Esophagus muscularis mucosa (tissue), 4 donors: ENCODE measurements at regions not wholly inside any gene's neighbourhood (a gene's known extent, or its start where the extent isn't known, plus 50 kb on each side); places are given as distances from the start of the nearest gene placed in this dataset.

Experiments
- DNase-seq: peaks from one replicate; pipeline ENCODE4 v3.0.0-alpha.2; 2017; ENCODE audit errors: extremely low spot score
- H3K27ac ChIP-seq, 4 donors: fragments of 200-600 bp; sonication (generic); replicated peaks in 1 of 4; 1 replicate in 3 of 4; 2 replicates in 1 of 4; pipeline ENCODE4 v1.5.1; 2016 to 2019; ENCODE audit warnings: mild to moderate bottlenecking in 1 of 4
- H3K27me3 ChIP-seq, 4 donors: fragments of 200-600 bp; sonication (generic); one replicate each; pipeline versions ENCODE4 v1.5.1 to v1.6.0; 2016 to 2019
- H3K36me3 ChIP-seq, 4 donors: fragments of 200-600 bp; sonication (generic); one replicate each; pipeline ENCODE4 v1.5.1; 2016 to 2019
- H3K4me1 ChIP-seq, 4 donors: fragments of 200-600 bp; sonication (generic); one replicate each; pipeline ENCODE4 v1.5.1; 2016 to 2019
- H3K4me3 ChIP-seq, 4 donors: fragments of 200-600 bp; sonication (generic); 1 replicate in 2 of 4; 2 replicates in 2 of 4; pipeline ENCODE4 v1.5.1; 2016 to 2019; ENCODE audit warnings: mild to moderate bottlenecking in 4 of 4, moderate library complexity in 1 of 4
- H3K9me3 ChIP-seq, 4 donors: fragments of 200-600 bp; sonication (generic); 1 replicate in 3 of 4; 2 replicates in 1 of 4; pipeline ENCODE4 v1.5.1; 2016 to 2019
- CTCF ChIP-seq, 3 experiments: fragments of 200-600 bp in 2 of 3; fragments of 450-650 bp in 1 of 3; sonication (generic) in 2 of 3; IDR thresholded peaks; one replicate each; pipeline ENCODE4 v1.5.1; 2017 to 2019; ENCODE audit warnings: antibody characterized with exemption in 3 of 3, mild to moderate bottlenecking in 2 of 3, moderate library complexity in 1 of 3
- EP300 ChIP-seq: sonication (generic); formaldehyde crosslinking; IDR thresholded peaks from one replicate; pipeline ENCODE4 v1.6.1; 2017; ENCODE audit warnings: antibody characterized with exemption
- POLR2A ChIP-seq: fragments of 450-650 bp; IDR thresholded peaks from one replicate; pipeline ENCODE4 v1.6.1; 2017; ENCODE audit warnings: antibody characterized with exemption, moderate library complexity, mild to moderate bottlenecking, low read depth
- POLR2AphosphoS5 ChIP-seq, 2 donors: sonication (generic); formaldehyde crosslinking; IDR thresholded peaks; one replicate each; pipeline ENCODE4 v1.6.1; 2017; ENCODE audit warnings: antibody characterized with exemption in 2 of 2
- WGBS: methylation state at CpG from one replicate; pipeline ENCODE4 v1.1.5; 2018; 5-methylcytosine and 5-hydroxymethylcytosine counted together
- intact Hi-C: fragments of 100-400 bp; cut with DNase I; formaldehyde crosslinking; loops from one replicate; pipeline ENCODE4 v1.15.1; 2023

GRCh38 chr9:20228096-20228495 is 394.2 kb downstream of the MLLT3 start:
- DNase-seq: no peak
- Histone ChIP-seq H3K36me3 (no peaks in the 10 kb centered on the region), H3K27ac (no peak overlapping the region), H3K27me3 (no peaks in the 10 kb centered on the region), H3K4me1 (peaks cover 0 to 3% (median 0%) of the 10 kb centered on the region in 4 donors), H3K4me3 (no peak overlapping the region), H3K9me3 (no peaks in the 10 kb centered on the region)
- TF ChIP-seq EP300 (no peak), POLR2AphosphoS5 (IDR thresholded peaks at IDR 0.05) (no peak), POLR2A (no peak), CTCF (IDR thresholded peaks at IDR 0.05) (no peak)
- intact Hi-C loops: no loop called here
- 96% methylated on average over 2 of the region's 2 CpGs for WGBS

- H3K4me3 ChIP-seq: no peak overlapping the region
- H3K9me3 ChIP-seq: no peaks in the 10 kb centered on the region
- DNase-seq: no peak
- peaks cover 0 to 3% (median 0%) of the 10 kb centered on the region in 4 donors for H3K4me1 ChIP-seq
- H3K27ac ChIP-seq: no peak overlapping the region
- 44% methylated on average over 2 of the region's 2 CpGs for WGBS
- intact Hi-C loops: no loop called here
- H3K36me3 ChIP-seq: no peaks in the 10 kb centered on the region
- no peak for TF ChIP-seq EP300
- no peak for TF ChIP-seq POLR2A
- TF ChIP-seq POLR2AphosphoS5 (IDR thresholded peaks at IDR 0.05): no peak
- TF ChIP-seq CTCF (IDR thresholded peaks at IDR 0.05): no peak
- H3K27me3 ChIP-seq: no peaks in the 10 kb centered on the region
Measured at GRCh38 chr9:20227166-20227874, 395.0 kb downstream of the MLLT3 start.

GRCh38 chr9:20226345-20226744 is 396.0 kb downstream of the MLLT3 start:
- no peaks in the 10 kb centered on the region for H3K36me3 ChIP-seq
- TF ChIP-seq CTCF (IDR thresholded peaks at IDR 0.05) (no peak), EP300 (no peak), POLR2A (no peak), POLR2AphosphoS5 (IDR thresholded peaks at IDR 0.05) (no peak)
- no peaks in the 10 kb centered on the region for H3K27me3 ChIP-seq
- peaks cover 0 to 3% (median 0%) of the 10 kb centered on the region in 4 donors for H3K4me1 ChIP-seq
- no peaks in the 10 kb centered on the region for H3K9me3 ChIP-seq
- intact Hi-C loops: no loop called here
- no peak overlapping the region for H3K4me3 ChIP-seq
- no peak overlapping the region for H3K27ac ChIP-seq
- DNase-seq: no peak
- WGBS: 67% methylated on average over 4 of the region's 5 CpGs

- Histone ChIP-seq H3K27me3 (no peaks in the 10 kb centered on the region), H3K9me3 (no peaks in the 10 kb centered on the region), H3K4me1 (peaks cover 0 to 3% (median 0%) of the 10 kb centered on the region in 4 donors), H3K4me3 (no peak overlapping the region), H3K36me3 (no peaks in the 10 kb centered on the region), H3K27ac (no peak overlapping the region)
- DNase-seq: no peak
- WGBS: 85% methylated on average over 1 of the region's 1 CpG
- no peak for TF ChIP-seq POLR2A
- no peak for TF ChIP-seq EP300
- TF ChIP-seq POLR2AphosphoS5 (IDR thresholded peaks at IDR 0.05): no peak
- TF ChIP-seq CTCF (IDR thresholded peaks at IDR 0.05): no peak
- intact Hi-C loops: no loop called here
Measured at GRCh38 chr9:20225826-20226225, 396.5 kb downstream of the MLLT3 start.

GRCh38 chr9:20224756-20225155 is 397.5 kb downstream of the MLLT3 start:
- Histone ChIP-seq H3K36me3 (no peaks in the 10 kb centered on the region), H3K4me1 (peaks cover 0 to 3% (median 0%) of the 10 kb centered on the region in 4 donors), H3K4me3 (no peak overlapping the region), H3K27me3 (peaks cover 0 to under 1% (median 0%) of the 10 kb centered on the region in 4 donors), H3K9me3 (no peaks in the 10 kb centered on the region), H3K27ac (no peak overlapping the region)
- intact Hi-C loops: no loop called here
- TF ChIP-seq EP300 (no peak), POLR2AphosphoS5 (IDR thresholded peaks at IDR 0.05) (no peak), CTCF (IDR thresholded peaks at IDR 0.05) (no peak), POLR2A (no peak)
- DNase-seq: no peak
- WGBS: 50% methylated on average over 1 of the region's 1 CpG
